Sigmoid colon (tissue), 3 donors: ENCODE measurements at regions not wholly inside any gene's neighbourhood (a gene's known extent, or its start where the extent isn't known, plus 50 kb on each side); places are given as distances from the start of the nearest gene placed in this dataset.

Source experiments
- POLR2A ChIP-seq, 2 donors: fragments of 450-650 bp; IDR thresholded peaks; one replicate each; pipeline ENCODE4 v1.6.1; 2016; ENCODE audit warnings: antibody characterized with exemption in 2 of 2, mild to moderate bottlenecking in 2 of 2, moderate library complexity in 2 of 2
- TF ChIP-seq, protein P1 (sequence below), 4 experiments: fragments of 450-650 bp in 3 of 4; fragments of 200-600 bp in 1 of 4; IDR thresholded peaks; one replicate each; pipeline ENCODE4 v1.5.1; 2016 to 2019; ENCODE audit warnings: antibody characterized with exemption in 4 of 4, mild to moderate bottlenecking in 3 of 4, moderate library complexity in 2 of 4

DNA sequence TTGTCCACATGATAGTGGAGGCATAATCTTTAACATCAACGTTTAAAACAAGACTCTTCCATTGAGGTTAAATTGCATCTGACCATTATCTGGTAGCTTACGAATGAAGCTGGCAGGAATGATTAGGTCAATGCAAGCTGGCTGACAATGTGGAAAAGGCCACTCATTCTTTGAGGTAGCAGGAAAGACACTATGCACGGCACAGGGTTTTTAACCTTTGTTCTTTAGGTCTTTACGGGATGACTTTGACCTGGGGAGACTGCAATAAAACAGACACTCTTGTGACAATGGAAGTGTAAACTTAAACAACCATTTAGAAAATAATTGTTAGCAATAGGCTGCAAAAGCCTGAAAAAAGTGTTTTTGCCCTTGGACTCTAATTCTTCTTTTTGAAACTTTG is 193.8 kb upstream of the FOXD3 start:
- TF ChIP-seq, protein P1, sequence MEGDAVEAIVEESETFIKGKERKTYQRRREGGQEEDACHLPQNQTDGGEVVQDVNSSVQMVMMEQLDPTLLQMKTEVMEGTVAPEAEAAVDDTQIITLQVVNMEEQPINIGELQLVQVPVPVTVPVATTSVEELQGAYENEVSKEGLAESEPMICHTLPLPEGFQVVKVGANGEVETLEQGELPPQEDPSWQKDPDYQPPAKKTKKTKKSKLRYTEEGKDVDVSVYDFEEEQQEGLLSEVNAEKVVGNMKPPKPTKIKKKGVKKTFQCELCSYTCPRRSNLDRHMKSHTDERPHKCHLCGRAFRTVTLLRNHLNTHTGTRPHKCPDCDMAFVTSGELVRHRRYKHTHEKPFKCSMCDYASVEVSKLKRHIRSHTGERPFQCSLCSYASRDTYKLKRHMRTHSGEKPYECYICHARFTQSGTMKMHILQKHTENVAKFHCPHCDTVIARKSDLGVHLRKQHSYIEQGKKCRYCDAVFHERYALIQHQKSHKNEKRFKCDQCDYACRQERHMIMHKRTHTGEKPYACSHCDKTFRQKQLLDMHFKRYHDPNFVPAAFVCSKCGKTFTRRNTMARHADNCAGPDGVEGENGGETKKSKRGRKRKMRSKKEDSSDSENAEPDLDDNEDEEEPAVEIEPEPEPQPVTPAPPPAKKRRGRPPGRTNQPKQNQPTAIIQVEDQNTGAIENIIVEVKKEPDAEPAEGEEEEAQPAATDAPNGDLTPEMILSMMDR (IDR thresholded peaks at IDR 0.05), result no peak
- TF ChIP-seq POLR2A (IDR thresholded peaks at IDR 0.05), result no peak
